HG02981 (cell line): ENCODE measurements at regions not wholly inside any gene's neighbourhood (a gene's known extent, or its start where the extent isn't known, plus 50 kb on each side); places are given as distances from the start of the nearest gene placed in this dataset.
"Not testable (repeated sequence)": the region's sequence is repeated elsewhere in the genome, so short reads cannot be mapped to it uniquely, and the experiment has no call there.

Experiments used
- ATAC-seq: cut with Tn5 transposase; IDR thresholded peaks from one replicate; pipeline ENCODE4 v1.9.1; 2021; ENCODE audit warnings: mild to moderate bottlenecking, moderate library complexity; ENCODE audit not compliant: unreplicated experiment

- no peak for ATAC-seq
Measured at GRCh38 chr3:18195836-18196235, 229.3 kb downstream of the SATB1 start.

- no peak for ATAC-seq
Measured at GRCh38 chr3:18194431-18194830, 230.7 kb downstream of the SATB1 start.

GRCh38 chr3:18190646-18191045 lies 234.5 kb downstream of the SATB1 start:
- ATAC-seq: no peak

- ATAC-seq: no peak
Measured at GRCh38 chr3:18189282-18190050, 235.7 kb downstream of the SATB1 start.

GRCh38 chr3:18188491-18188890 lies 236.6 kb downstream of the SATB1 start:
- no peak for ATAC-seq

- no peak for ATAC-seq
Measured at GRCh38 chr3:18185624-18186023, 239.5 kb downstream of the SATB1 start.

- ATAC-seq: not testable (repeated sequence)
Measured at GRCh38 chr3:18182923-18183322, 242.2 kb downstream of the SATB1 start.

GRCh38 chr3:18179521-18179920 lies 245.6 kb downstream of the SATB1 start:
- ATAC-seq: no peak

- ATAC-seq: no peak
Measured at GRCh38 chr3:18177271-18177670, 247.9 kb downstream of the SATB1 start.

GRCh38 chr3:18173891-18174290 lies 251.2 kb downstream of the SATB1 start:
- not testable (repeated sequence) for ATAC-seq

GRCh38 chr3:18159681-18160080 lies 265.5 kb downstream of the SATB1 start:
- no peak for ATAC-seq

- ATAC-seq: no peak
Measured at GRCh38 chr3:18153571-18154173, 271.5 kb downstream of the SATB1 start.

- ATAC-seq: no peak
Measured at GRCh38 chr3:18151199-18151598, 273.9 kb downstream of the SATB1 start.

- no peak for ATAC-seq
Measured at GRCh38 chr3:18149935-18150334, 275.2 kb downstream of the SATB1 start.

GRCh38 chr3:18149386-18149785 lies 275.8 kb downstream of the SATB1 start:
- no peak for ATAC-seq

- ATAC-seq: no peak
Measured at GRCh38 chr3:18144571-18144970, 280.6 kb downstream of the SATB1 start.

- no peak for ATAC-seq
Measured at GRCh38 chr3:18143258-18143780, 281.8 kb downstream of the SATB1 start.

GRCh38 chr3:18137958-18138357 lies 287.2 kb downstream of the SATB1 start:
- ATAC-seq: no peak

- no peak for ATAC-seq
Measured at GRCh38 chr3:18135060-18135814, 289.9 kb downstream of the SATB1 start.

GRCh38 chr3:18134386-18135059 lies 290.6 kb downstream of the SATB1 start:
- no peak for ATAC-seq

GRCh38 chr3:18132991-18133390 lies 292.1 kb downstream of the SATB1 start:
- ATAC-seq: no peak
